Endothelial cell of umbilical vein (primary cell): ENCODE measurements at regions not wholly inside any gene's neighbourhood (a gene's known extent, or its start where the extent isn't known, plus 50 kb on each side); places are given as distances from the start of the nearest gene placed in this dataset.

Source experiments
- POLR2A ChIP-seq: IDR thresholded peaks from 2 replicates; pipeline ENCODE4 v1.6.1; 2012; ENCODE audit warnings: low read depth, mild to moderate bottlenecking, control low read depth, low read length
- POLR2AphosphoS5 ChIP-seq: IDR thresholded peaks from 2 replicates; pipeline ENCODE4 v1.6.1; 2012; ENCODE audit warnings: low read depth, mild to moderate bottlenecking, control low read depth, low read length, moderate library complexity; ENCODE audit not compliant: insufficient read depth
- TF ChIP-seq, protein P1 (sequence below), 2 donors: IDR thresholded peaks; 1 replicate in 1 of 2; 2 replicates in 1 of 2; pipeline ENCODE4 v1.5.1; 2011; ENCODE audit warnings: low read length in 2 of 2, mild to moderate bottlenecking in 2 of 2, moderate library complexity in 2 of 2, control low read depth in 1 of 2, inconsistent platforms in 1 of 2, low read depth in 1 of 2; ENCODE audit not compliant: insufficient read depth in 1 of 2; ENCODE audit errors: extremely low read depth in 1 of 2

DNA sequence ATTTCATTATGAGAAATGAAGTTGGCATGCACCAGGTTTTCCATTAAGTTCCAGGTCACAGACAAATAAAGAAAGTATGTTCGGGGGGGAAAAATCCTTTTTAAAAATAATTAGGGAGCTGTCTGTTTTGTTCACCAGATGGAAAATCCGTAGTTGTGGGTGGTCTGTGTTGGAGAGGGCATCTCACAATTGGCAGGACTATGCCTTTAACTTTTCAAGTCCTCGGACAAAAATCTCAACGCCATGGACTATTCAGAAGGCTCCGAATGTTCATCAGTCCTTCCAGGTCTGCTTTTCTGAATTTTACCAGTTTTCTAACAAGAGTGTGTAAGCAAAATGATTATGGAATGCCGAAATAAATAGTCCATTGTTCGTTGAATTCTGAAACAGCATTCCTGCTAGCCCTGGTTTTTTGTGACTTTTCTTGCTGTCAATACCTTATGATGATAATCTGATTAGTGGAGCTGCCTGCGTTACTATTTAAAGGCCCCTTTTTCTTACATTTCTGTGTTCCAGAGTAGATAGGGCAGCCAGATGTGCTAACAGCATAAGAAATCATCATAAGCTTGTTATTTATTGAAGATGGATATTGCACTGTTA lies 146.9 kb downstream of the TM9SF2 start:
- no peak for TF ChIP-seq POLR2A
- no peak for TF ChIP-seq POLR2AphosphoS5
- TF ChIP-seq, protein P1, sequence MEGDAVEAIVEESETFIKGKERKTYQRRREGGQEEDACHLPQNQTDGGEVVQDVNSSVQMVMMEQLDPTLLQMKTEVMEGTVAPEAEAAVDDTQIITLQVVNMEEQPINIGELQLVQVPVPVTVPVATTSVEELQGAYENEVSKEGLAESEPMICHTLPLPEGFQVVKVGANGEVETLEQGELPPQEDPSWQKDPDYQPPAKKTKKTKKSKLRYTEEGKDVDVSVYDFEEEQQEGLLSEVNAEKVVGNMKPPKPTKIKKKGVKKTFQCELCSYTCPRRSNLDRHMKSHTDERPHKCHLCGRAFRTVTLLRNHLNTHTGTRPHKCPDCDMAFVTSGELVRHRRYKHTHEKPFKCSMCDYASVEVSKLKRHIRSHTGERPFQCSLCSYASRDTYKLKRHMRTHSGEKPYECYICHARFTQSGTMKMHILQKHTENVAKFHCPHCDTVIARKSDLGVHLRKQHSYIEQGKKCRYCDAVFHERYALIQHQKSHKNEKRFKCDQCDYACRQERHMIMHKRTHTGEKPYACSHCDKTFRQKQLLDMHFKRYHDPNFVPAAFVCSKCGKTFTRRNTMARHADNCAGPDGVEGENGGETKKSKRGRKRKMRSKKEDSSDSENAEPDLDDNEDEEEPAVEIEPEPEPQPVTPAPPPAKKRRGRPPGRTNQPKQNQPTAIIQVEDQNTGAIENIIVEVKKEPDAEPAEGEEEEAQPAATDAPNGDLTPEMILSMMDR (IDR thresholded peaks at IDR 0.05; ENCODE audit: extremely low read depth in 1 of 2, insufficient read depth in 1 of 2, low read depth in 1 of 2, low read length in 2 of 2), result no peak
